B cell (primary cell): ENCODE measurements at regions not wholly inside any gene's neighbourhood (a gene's known extent, or its start where the extent isn't known, plus 50 kb on each side); places are given as distances from the start of the nearest gene placed in this dataset.
"Not testable (repeated sequence)": the region's sequence is repeated elsewhere in the genome, so short reads cannot be mapped to it uniquely, and the experiment has no call there.

Experiments
- CTCF ChIP-seq: fragments of 200-600 bp; IDR thresholded peaks from one replicate; pipeline ENCODE4 v1.8.0; 2022; ENCODE audit warnings: antibody characterized with exemption, mild to moderate bottlenecking
- EZH2 ChIP-seq: IDR thresholded peaks from 2 replicates; pipeline ENCODE4 v1.6.1; 2012; ENCODE audit warnings: borderline replicate concordance, low read depth, mild to moderate bottlenecking, moderate library complexity, low read length; ENCODE audit not compliant: insufficient read depth, poor library complexity, severe bottlenecking

DNA sequence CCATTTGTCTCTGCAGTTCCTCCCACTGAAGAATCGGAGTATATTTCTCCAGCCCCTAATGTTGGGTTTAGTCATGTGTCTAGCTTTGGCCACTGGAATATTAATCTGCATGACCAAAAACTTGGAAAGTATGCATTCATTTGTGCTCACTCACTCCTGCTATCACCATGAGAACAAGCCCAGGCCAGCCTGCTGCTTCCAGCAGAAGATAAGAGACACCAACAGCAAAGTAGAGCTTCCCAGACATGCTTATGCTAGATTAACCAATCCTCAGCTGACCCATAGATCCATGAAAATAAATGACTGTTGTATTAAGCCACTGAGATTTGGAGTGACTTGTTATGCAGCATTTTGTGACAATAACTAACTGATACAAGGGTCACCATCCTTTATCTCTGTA is 108.8 kb downstream of the ART5 start:
- not testable (repeated sequence) for TF ChIP-seq CTCF, EZH2
